Neural progenitor cell (in vitro differentiated cells): ENCODE measurements at regions not wholly inside any gene's neighbourhood (a gene's known extent, or its start where the extent isn't known, plus 50 kb on each side); places are given as distances from the start of the nearest gene placed in this dataset.

Source experiments
- CTCF ChIP-seq: fragments of 200-600 bp; sonication (generic); IDR thresholded peaks from 2 replicates; pipeline ENCODE4 v1.5.1; 2017; ENCODE audit warnings: antibody characterized with exemption, mild to moderate bottlenecking
- EZH2 ChIP-seq: fragments of 200-600 bp; sonication (generic); IDR thresholded peaks from 2 replicates; pipeline ENCODE4 v1.6.1; 2017; ENCODE audit warnings: antibody characterized with exemption, mild to moderate bottlenecking, moderate library complexity

GRCh38 chr14:89657014-89657413 lies 240.0 kb upstream of the FOXN3 start:
- TF ChIP-seq CTCF (no peak), EZH2 (no peak)
